C4-2B (cell line): ENCODE measurements at regions not wholly inside any gene's neighbourhood (a gene's known extent, or its start where the extent isn't known, plus 50 kb on each side); places are given as distances from the start of the nearest gene placed in this dataset.

Source experiments
- CTCF ChIP-seq: fragments of 450-650 bp; conservative IDR thresholded peaks from 2 replicates; pipeline ENCODE4 v1.5.1; 2017; ENCODE audit warnings: mild to moderate bottlenecking
- ZFX ChIP-seq: fragments of 450-650 bp; IDR thresholded peaks from 2 replicates; pipeline ENCODE4 v1.6.1; 2017

GRCh38 chr1:191396622-191397021 is 761.6 kb upstream of the RGS18 start:
- TF ChIP-seq CTCF: no peak
- TF ChIP-seq ZFX: no peak
